Mucosa of descending colon (tissue), 3 donors: ENCODE measurements at regions not wholly inside any gene's neighbourhood (a gene's known extent, or its start where the extent isn't known, plus 50 kb on each side); places are given as distances from the start of the nearest gene placed in this dataset.
"Not testable (repeated sequence)": the region's sequence is repeated elsewhere in the genome, so short reads cannot be mapped to it uniquely, and the experiment has no call there.

Experiments used
- ATAC-seq: fragments of 200-7000 bp; cut with Tn5 transposase; one replicate; pipeline ENCODE4 v1.9.1; 2020; ENCODE audit warnings: mild to moderate bottlenecking, moderate library complexity
- DNase-seq, 3 donors: peaks; one replicate each; pipeline ENCODE4 v3.0.0-alpha.2; 2020
- H3K36me3 ChIP-seq: fragments of 200-600 bp; one replicate; pipeline ENCODE4 v1.8.0; 2021; ENCODE audit warnings: low read depth, mild to moderate bottlenecking
- H3K4me1 ChIP-seq: fragments of 200-600 bp; one replicate; pipeline ENCODE4 v1.8.0; 2021; ENCODE audit warnings: low read depth, mild to moderate bottlenecking
- H3K4me3 ChIP-seq: fragments of 200-600 bp; one replicate; pipeline ENCODE4 v1.8.0; 2021; ENCODE audit warnings: mild to moderate bottlenecking
- H3K9me3 ChIP-seq: fragments of 200-600 bp; one replicate; pipeline ENCODE4 v1.8.0; 2021; ENCODE audit warnings: mild to moderate bottlenecking
- CTCF ChIP-seq: fragments of 200-600 bp; IDR thresholded peaks from one replicate; pipeline ENCODE4 v1.8.0; 2022; ENCODE audit warnings: antibody characterized with exemption, mild to moderate bottlenecking
- intact Hi-C, 2 donors: fragments of 100-400 bp; cut with DNase I in 1 of 2; cut with micrococcal nuclease in 1 of 2; formaldehyde crosslinking; loops; one replicate each; pipeline versions ENCODE4 v1.11.0 to v1.11.1; 2022; cut with DNase I, micrococcal nuclease
- donor health status: DM: no; HTN: no; CAD: no; lungs with moderate emphysema.
- donor health status: DM: no; HTN: no; CAD: no.
- donor health status: DM: no; HTN: yes; CAD: no.

- H3K9me3 ChIP-seq = no peaks in the 10 kb centered on the region
- H3K4me1 ChIP-seq = no peaks in the 10 kb centered on the region
- ATAC-seq (no peak), DNase-seq (no peak)
- H3K4me3 ChIP-seq = no peak overlapping the region
- H3K36me3 ChIP-seq = no peaks in the 10 kb centered on the region
- no peak for TF ChIP-seq CTCF
- intact Hi-C loops = no loop called here
Measured at GRCh38 chr11:12585861-12586260, 88.4 kb upstream of the TEAD1 start.

GRCh38 chr11:12587333-12587991, 86.8 kb upstream of the TEAD1 start:
- no peaks in the 10 kb centered on the region for H3K36me3 ChIP-seq
- no peaks in the 10 kb centered on the region for H3K4me1 ChIP-seq
- no peak for TF ChIP-seq CTCF
- intact Hi-C loops = no loop called here
- H3K9me3 ChIP-seq = no peaks in the 10 kb centered on the region
- H3K4me3 ChIP-seq = no peak overlapping the region
- ATAC-seq = no peak
- no peak for DNase-seq

GRCh38 chr11:12591706-12592105, 82.5 kb upstream of the TEAD1 start:
- no peaks in the 10 kb centered on the region for H3K36me3 ChIP-seq
- intact Hi-C loops = no loop called here
- no peak for TF ChIP-seq CTCF
- H3K4me1 ChIP-seq = no peaks in the 10 kb centered on the region
- ATAC-seq (no peak), DNase-seq (no peak)
- no peaks in the 10 kb centered on the region for H3K9me3 ChIP-seq
- no peak overlapping the region for H3K4me3 ChIP-seq

- Histone ChIP-seq H3K9me3 (no peaks in the 10 kb centered on the region), H3K36me3 (no peaks in the 10 kb centered on the region), H3K4me3 (no peak overlapping the region), H3K4me1 (no peaks in the 10 kb centered on the region)
- DNase-seq = no peak
- no peak for TF ChIP-seq CTCF
- ATAC-seq = no peak
- intact Hi-C loops = no loop called here
Measured at GRCh38 chr11:12592283-12592682, 81.9 kb upstream of the TEAD1 start.

- H3K9me3 ChIP-seq, DNase-seq, ATAC-seq, intact Hi-C loops, H3K4me1 ChIP-seq, H3K4me3 ChIP-seq, H3K36me3 ChIP-seq: not testable (repeated sequence)
Measured at GRCh38 chr11:12595089-12595847, 79.0 kb upstream of the TEAD1 start.
